ENCODE measurements at regions not wholly inside any gene's neighbourhood (a gene's known extent, or its start where the extent isn't known, plus 50 kb on each side); places are given as distances from the start of the nearest gene placed in this dataset.
"Not testable (repeated sequence)": the region's sequence is repeated elsewhere in the genome, so short reads cannot be mapped to it uniquely, and the experiment has no call there.

DNA sequence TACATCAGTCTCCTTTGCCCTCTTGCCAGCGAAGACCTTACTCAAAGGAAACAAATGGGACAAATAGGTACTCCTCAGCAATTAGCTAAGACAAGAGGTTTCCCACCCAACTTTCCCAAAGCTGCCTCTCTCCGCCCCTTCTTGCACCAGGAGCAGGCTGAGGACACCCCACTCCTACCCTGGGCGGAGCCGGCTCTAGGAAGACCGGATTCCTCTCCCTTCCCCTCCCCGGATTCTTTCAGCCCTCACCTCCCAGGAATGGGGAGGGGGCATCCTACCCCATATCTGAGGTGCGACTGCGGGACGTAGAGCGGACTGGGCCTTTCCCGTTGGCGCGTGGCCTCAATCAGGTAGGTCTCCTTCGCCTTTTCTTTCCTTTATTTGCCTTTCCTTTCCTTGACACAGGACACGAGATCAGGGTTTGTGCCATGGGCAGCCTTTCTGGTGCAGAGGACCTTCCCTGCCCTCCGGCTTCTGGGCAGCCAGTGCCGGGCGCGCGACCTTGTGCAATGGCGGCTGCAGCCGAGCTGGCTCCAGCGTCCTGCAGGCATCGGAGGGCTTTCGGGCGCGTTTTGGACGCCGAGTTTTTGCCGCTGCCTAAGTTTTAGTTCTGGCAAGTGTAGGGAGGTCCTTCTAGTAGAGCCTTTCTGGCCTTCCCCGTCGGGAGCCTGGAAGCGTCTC is 279.9 kb downstream of the PLS3 start:
- not testable (repeated sequence) for H2BK5ac ChIP-seq (ENCODE audit: low read depth, low read length, poor library complexity, severe bottlenecking); H4K91ac ChIP-seq (ENCODE audit: low read length); H4K8ac ChIP-seq (ENCODE audit: low read length); H2AK5ac ChIP-seq (ENCODE audit: low read length, severe bottlenecking); H3K4ac ChIP-seq (ENCODE audit: low read depth in 1 of 2, low read length in 2 of 2); H3K36me3 ChIP-seq (ENCODE audit: control insufficient read depth in 1 of 2, insufficient read depth in 2 of 2, low read depth in 1 of 2, low read length in 2 of 2); DNase-seq; H2AFZ ChIP-seq (ENCODE audit: low read depth, low read length); H3K18ac ChIP-seq (ENCODE audit: low read depth in 1 of 2, low read length in 2 of 2); H3K27me3 ChIP-seq (ENCODE audit: control insufficient read depth in 1 of 2, insufficient read depth in 1 of 2, low read length in 2 of 2); H2BK120ac ChIP-seq (ENCODE audit: low read depth, low read length); H3K79me1 ChIP-seq (replicated peaks; ENCODE audit: low read length, poor library complexity, severe bottlenecking); H3K4me2 ChIP-seq (ENCODE audit: low read length, poor library complexity, severe bottlenecking); H3K4me3 ChIP-seq (ENCODE audit: insufficient read depth in 1 of 2, low read depth in 1 of 2, low read length in 2 of 2); H2BK15ac ChIP-seq (ENCODE audit: low read depth, poor library complexity, severe bottlenecking); H3K4me1 ChIP-seq (ENCODE audit: control insufficient read depth, insufficient read depth, low read depth, low read length); H3K9me3 ChIP-seq (ENCODE audit: control insufficient read depth, low read length); H3K9ac ChIP-seq (ENCODE audit: low read length); H3K14ac ChIP-seq (ENCODE audit: low read length in 2 of 2); H2BK12ac ChIP-seq (ENCODE audit: low read length in 2 of 2); H3K23ac ChIP-seq (ENCODE audit: low read length in 2 of 2); H3K27ac ChIP-seq (ENCODE audit: low read length, poor library complexity, severe bottlenecking)
- WGBS: no CpG with 5 or more reads among the region's 33 CpGs

GRCh38 chrX:115850986-115851385 is 290.0 kb downstream of the PLS3 start:
- H3K4me1 ChIP-seq (ENCODE audit: control insufficient read depth, insufficient read depth, low read depth, low read length); H3K79me1 ChIP-seq (replicated peaks; ENCODE audit: low read length, poor library complexity, severe bottlenecking): not testable (repeated sequence)
- WGBS: no CpG with 5 or more reads among the region's 23 CpGs

DNA sequence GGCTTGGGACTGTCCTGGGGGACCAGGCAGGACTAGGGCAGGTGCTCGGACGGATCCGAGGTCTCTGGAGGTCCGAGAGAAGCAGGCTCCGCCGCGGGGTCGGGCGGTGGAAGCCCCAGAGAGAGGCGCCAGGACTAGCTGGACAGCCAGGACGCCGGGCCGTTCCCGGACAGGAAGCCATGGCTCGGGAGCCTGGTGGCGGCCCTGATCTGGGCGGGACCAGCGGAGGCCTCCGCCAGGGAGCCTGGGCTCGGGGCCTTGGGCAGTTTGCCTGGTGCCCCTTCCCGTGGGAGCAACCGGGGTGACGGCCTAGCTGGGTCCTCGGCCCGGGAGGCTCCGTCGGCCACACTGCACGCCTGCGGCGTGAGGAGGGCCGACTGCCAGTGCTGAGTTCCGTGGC is 292.3 kb downstream of the PLS3 start:
- WGBS: no CpG with 5 or more reads among the region's 32 CpGs
- H3K27me3 ChIP-seq (ENCODE audit: control insufficient read depth in 1 of 2, insufficient read depth in 1 of 2, low read length in 2 of 2); H3K18ac ChIP-seq (ENCODE audit: low read depth in 1 of 2, low read length in 2 of 2); H2BK12ac ChIP-seq (ENCODE audit: low read length in 2 of 2); H2BK15ac ChIP-seq (ENCODE audit: low read depth, poor library complexity, severe bottlenecking); H3K4ac ChIP-seq (ENCODE audit: low read depth in 1 of 2, low read length in 2 of 2); H3K9ac ChIP-seq (ENCODE audit: low read length); H3K4me1 ChIP-seq (ENCODE audit: control insufficient read depth, insufficient read depth, low read depth, low read length); H3K9me3 ChIP-seq (ENCODE audit: control insufficient read depth, low read length); H3K4me2 ChIP-seq (ENCODE audit: low read length, poor library complexity, severe bottlenecking); H2BK120ac ChIP-seq (ENCODE audit: low read depth, low read length); H3K27ac ChIP-seq (ENCODE audit: low read length, poor library complexity, severe bottlenecking); H2BK5ac ChIP-seq (ENCODE audit: low read depth, low read length, poor library complexity, severe bottlenecking); H3K79me1 ChIP-seq (replicated peaks; ENCODE audit: low read length, poor library complexity, severe bottlenecking); H4K91ac ChIP-seq (ENCODE audit: low read length); H2AK5ac ChIP-seq (ENCODE audit: low read length, severe bottlenecking); H3K14ac ChIP-seq (ENCODE audit: low read length in 2 of 2); DNase-seq; H3K4me3 ChIP-seq (ENCODE audit: insufficient read depth in 1 of 2, low read depth in 1 of 2, low read length in 2 of 2); H4K8ac ChIP-seq (ENCODE audit: low read length); H3K23ac ChIP-seq (ENCODE audit: low read length in 2 of 2); H2AFZ ChIP-seq (ENCODE audit: low read depth, low read length); H3K36me3 ChIP-seq (ENCODE audit: control insufficient read depth in 1 of 2, insufficient read depth in 2 of 2, low read depth in 1 of 2, low read length in 2 of 2): not testable (repeated sequence)

More at GRCh38 chrX:115850986-115851385, 290.0 kb downstream of the PLS3 start:
- not testable (repeated sequence) for H2BK12ac ChIP-seq (ENCODE audit: low read length in 2 of 2); DNase-seq; H3K18ac ChIP-seq (ENCODE audit: low read depth in 1 of 2, low read length in 2 of 2); H3K36me3 ChIP-seq (ENCODE audit: control insufficient read depth in 1 of 2, insufficient read depth in 2 of 2, low read depth in 1 of 2, low read length in 2 of 2); H2AK5ac ChIP-seq (ENCODE audit: low read length, severe bottlenecking); H2BK5ac ChIP-seq (ENCODE audit: low read depth, low read length, poor library complexity, severe bottlenecking); H4K8ac ChIP-seq (ENCODE audit: low read length); H3K23ac ChIP-seq (ENCODE audit: low read length in 2 of 2); H3K4me3 ChIP-seq (ENCODE audit: insufficient read depth in 1 of 2, low read depth in 1 of 2, low read length in 2 of 2); H2BK120ac ChIP-seq (ENCODE audit: low read depth, low read length); H3K27me3 ChIP-seq (ENCODE audit: control insufficient read depth in 1 of 2, insufficient read depth in 1 of 2, low read length in 2 of 2); H3K9ac ChIP-seq (ENCODE audit: low read length); H3K4me2 ChIP-seq (ENCODE audit: low read length, poor library complexity, severe bottlenecking); H3K27ac ChIP-seq (ENCODE audit: low read length, poor library complexity, severe bottlenecking); H4K91ac ChIP-seq (ENCODE audit: low read length); H2BK15ac ChIP-seq (ENCODE audit: low read depth, poor library complexity, severe bottlenecking); H3K14ac ChIP-seq (ENCODE audit: low read length in 2 of 2); H2AFZ ChIP-seq (ENCODE audit: low read depth, low read length); H3K4ac ChIP-seq (ENCODE audit: low read depth in 1 of 2, low read length in 2 of 2); H3K9me3 ChIP-seq (ENCODE audit: control insufficient read depth, low read length)

DNA sequence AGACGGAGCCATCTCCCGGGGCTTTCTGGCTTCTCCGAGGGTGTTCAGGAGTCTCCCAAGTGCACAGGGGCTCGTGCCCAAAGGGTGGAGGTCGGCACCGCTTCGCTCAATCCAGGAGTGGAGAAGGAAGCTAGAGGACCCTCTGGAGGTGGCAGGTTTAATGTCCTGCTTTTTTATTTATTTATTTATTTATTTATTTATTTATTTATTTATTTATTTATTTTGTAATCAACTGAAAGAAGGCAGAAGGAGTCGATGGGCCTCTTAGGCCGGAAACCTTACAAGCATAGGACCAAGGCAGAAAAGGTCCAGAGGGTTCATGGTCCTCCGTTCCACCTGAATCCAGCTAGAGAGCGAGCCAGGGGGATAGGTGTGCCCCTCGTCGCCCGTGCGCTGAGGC is 289.4 kb upstream of the AGTR2 start:
- H3K79me1 ChIP-seq (replicated peaks; ENCODE audit: low read length, poor library complexity, severe bottlenecking); H2BK12ac ChIP-seq (ENCODE audit: low read length in 2 of 2); H3K27ac ChIP-seq (ENCODE audit: low read length, poor library complexity, severe bottlenecking); H3K4ac ChIP-seq (ENCODE audit: low read depth in 1 of 2, low read length in 2 of 2); H3K9ac ChIP-seq (ENCODE audit: low read length); H2BK120ac ChIP-seq (ENCODE audit: low read depth, low read length); H3K14ac ChIP-seq (ENCODE audit: low read length in 2 of 2); H3K4me1 ChIP-seq (ENCODE audit: control insufficient read depth, insufficient read depth, low read depth, low read length); H3K27me3 ChIP-seq (ENCODE audit: control insufficient read depth in 1 of 2, insufficient read depth in 1 of 2, low read length in 2 of 2); H2BK15ac ChIP-seq (ENCODE audit: low read depth, poor library complexity, severe bottlenecking); H2AK5ac ChIP-seq (ENCODE audit: low read length, severe bottlenecking); H3K23ac ChIP-seq (ENCODE audit: low read length in 2 of 2); H2AFZ ChIP-seq (ENCODE audit: low read depth, low read length); DNase-seq; H2BK5ac ChIP-seq (ENCODE audit: low read depth, low read length, poor library complexity, severe bottlenecking); H4K91ac ChIP-seq (ENCODE audit: low read length); H3K4me3 ChIP-seq (ENCODE audit: insufficient read depth in 1 of 2, low read depth in 1 of 2, low read length in 2 of 2); H3K9me3 ChIP-seq (ENCODE audit: control insufficient read depth, low read length); H3K18ac ChIP-seq (ENCODE audit: low read depth in 1 of 2, low read length in 2 of 2); H3K36me3 ChIP-seq (ENCODE audit: control insufficient read depth in 1 of 2, insufficient read depth in 2 of 2, low read depth in 1 of 2, low read length in 2 of 2); H4K8ac ChIP-seq (ENCODE audit: low read length); H3K4me2 ChIP-seq (ENCODE audit: low read length, poor library complexity, severe bottlenecking): not testable (repeated sequence)
- no CpG with 5 or more reads among the region's 15 CpGs for WGBS

Measured in mesenchymal stem cell (in vitro differentiated cells and primary cell).